Ectodermal cell (in vitro differentiated cells): ENCODE measurements at regions not wholly inside any gene's neighbourhood (a gene's known extent, or its start where the extent isn't known, plus 50 kb on each side); places are given as distances from the start of the nearest gene placed in this dataset.
A peak's percentile ranks its signal among the peaks of the same experiment; 100 is the strongest.

ENCODE experiments used
- H3K27ac ChIP-seq: 2 replicates; pipeline ENCODE4 v1.7.0; 2013; ENCODE audit warnings: mild to moderate bottlenecking, low read depth, low read length; ENCODE audit not compliant: insufficient read depth, poor library complexity, severe bottlenecking
- H3K27me3 ChIP-seq: 2 replicates; pipeline ENCODE4 v1.7.0; 2013; ENCODE audit warnings: mild to moderate bottlenecking, low read length; ENCODE audit not compliant: insufficient read depth, control insufficient read depth, poor library complexity, severe bottlenecking
- H3K36me3 ChIP-seq: one replicate; pipeline ENCODE4 v1.7.0; 2013; ENCODE audit warnings: low read length; ENCODE audit not compliant: control insufficient read depth, insufficient read depth
- H3K4me1 ChIP-seq: one replicate; pipeline ENCODE4 v1.7.0; 2013; ENCODE audit warnings: low read length; ENCODE audit not compliant: control insufficient read depth, insufficient read depth
- H3K4me3 ChIP-seq: 2 replicates; pipeline ENCODE4 v1.7.0; 2013; ENCODE audit warnings: low read depth, low read length, control low read depth; ENCODE audit not compliant: insufficient read depth
- H3K9me3 ChIP-seq: 2 replicates; pipeline ENCODE4 v1.7.0; 2013; ENCODE audit warnings: mild to moderate bottlenecking, low read length, moderate library complexity; ENCODE audit not compliant: control insufficient read depth
- WGBS, 2 experiments: methylation state at CpG; one replicate each; pipeline ENCODE4 v1.1.7; 2013; ENCODE audit warnings: missing lambda C conversion rate in 2 of 2; 5-methylcytosine and 5-hydroxymethylcytosine counted together

DNA sequence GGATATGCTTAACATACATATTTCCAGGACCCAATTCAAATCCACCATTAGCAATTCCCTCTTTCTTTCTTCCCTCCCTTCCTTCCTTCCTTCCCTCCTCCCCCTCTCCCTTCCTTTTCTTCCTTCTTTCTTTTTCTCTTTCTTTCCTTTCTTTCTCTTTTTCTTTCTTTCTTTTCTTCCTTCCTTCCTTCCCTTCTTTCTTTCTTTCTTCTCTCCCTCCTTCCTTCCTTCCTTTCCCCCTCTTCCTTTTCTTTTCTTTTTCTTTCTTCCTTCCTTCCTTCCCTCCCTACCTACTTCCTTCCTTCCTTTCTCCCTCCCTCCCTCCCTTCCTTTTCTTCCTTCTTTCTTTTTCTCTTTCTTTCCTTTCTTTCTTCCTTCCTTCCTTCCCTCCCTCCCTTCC is 332.0 kb downstream of the TMEM161B start:
- Histone ChIP-seq H3K27me3 (no peaks in the 10 kb centered on the region), H3K9me3 (no peaks in the 10 kb centered on the region), H3K4me3 (no peak overlapping the region)

GRCh38 chr5:87924436-87924835 is 344.2 kb downstream of the TMEM161B start:
- Histone ChIP-seq H3K27me3 (no peaks in the 10 kb centered on the region), H3K4me3 (no peak overlapping the region), H3K9me3 (no peaks in the 10 kb centered on the region), H3K27ac (no peak overlapping the region), H3K36me3 (no peaks in the 10 kb centered on the region), H3K4me1 (no peaks in the 10 kb centered on the region)
- 74 to 77% methylated on average over 7 of the region's 7 CpGs for WGBS, 2 experiments

More for the DNA sequence above, 332.0 kb downstream of the TMEM161B start:
- Histone ChIP-seq H3K36me3 (no peaks in the 10 kb centered on the region), H3K4me1 (no peaks in the 10 kb centered on the region), H3K27ac (no peak overlapping the region)

DNA sequence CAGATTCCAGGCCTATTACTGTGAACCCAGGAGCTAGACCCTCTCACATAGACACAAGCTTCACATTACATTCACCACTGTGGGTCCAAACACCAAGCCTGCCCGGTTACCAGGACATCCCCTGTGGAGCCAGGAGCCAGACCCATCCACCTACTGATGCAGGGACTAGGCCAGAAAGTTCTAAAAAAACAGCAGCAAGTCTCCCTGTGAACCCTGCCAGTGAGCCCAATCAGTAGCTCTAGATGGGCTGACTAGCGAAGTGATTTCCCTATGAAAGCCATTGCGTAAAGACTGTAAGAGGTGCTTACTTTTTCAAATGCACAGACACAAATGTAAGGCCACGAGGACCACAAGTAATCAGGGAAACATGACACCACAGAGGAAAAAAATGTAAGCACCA is 352.3 kb downstream of the TMEM161B start:
- H3K4me3 ChIP-seq, result no peak overlapping the region
- no peak overlapping the region for H3K27ac ChIP-seq
- 80 to 83% methylated on average over 4 of the region's 4 CpGs for WGBS, 2 experiments

GRCh38 chr5:87912419-87912818 is 356.2 kb downstream of the TMEM161B start:
- Histone ChIP-seq H3K9me3 (no peaks in the 10 kb centered on the region), H3K27ac (no peak overlapping the region), H3K27me3 (no peaks in the 10 kb centered on the region), H3K4me3 (no peak overlapping the region), H3K4me1 (no peaks in the 10 kb centered on the region), H3K36me3 (no peaks in the 10 kb centered on the region)
- WGBS, 2 experiments, result 90 to 91% methylated on average over 1 of the region's 1 CpG

More for the DNA sequence above, 352.3 kb downstream of the TMEM161B start:
- Histone ChIP-seq H3K9me3 (no peaks in the 10 kb centered on the region), H3K4me1 (no peaks in the 10 kb centered on the region), H3K36me3 (no peaks in the 10 kb centered on the region), H3K27me3 (no peaks in the 10 kb centered on the region)

DNA sequence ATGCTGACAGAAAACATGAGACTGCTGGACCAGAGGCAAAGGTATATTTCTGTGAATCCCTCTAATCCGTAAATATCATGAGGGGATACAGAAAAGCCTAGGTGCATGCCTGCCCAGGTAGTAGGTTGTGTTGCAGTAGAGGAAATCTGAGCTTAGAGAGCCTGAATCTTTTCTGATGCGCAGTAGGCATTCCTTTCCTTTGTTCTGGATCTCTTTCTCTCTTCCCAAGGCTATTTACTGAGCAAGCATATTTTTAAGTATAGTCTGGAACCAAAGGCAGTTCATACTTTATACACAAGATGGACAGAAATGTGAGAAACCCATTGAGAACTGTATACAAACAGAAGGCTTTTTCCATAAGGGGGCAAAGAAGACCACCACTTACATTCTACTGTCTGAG is 359.3 kb downstream of the TMEM161B start:
- Histone ChIP-seq H3K36me3 (no peaks in the 10 kb centered on the region), H3K27ac (no peak overlapping the region), H3K4me1 (no peaks in the 10 kb centered on the region), H3K27me3 (no peaks in the 10 kb centered on the region), H3K9me3 (no peaks in the 10 kb centered on the region), H3K4me3 (no peak overlapping the region)
- 70 to 84% methylated on average over 1 to 2 of the region's 2 CpGs for WGBS, 2 experiments

GRCh38 chr5:87906962-87907361 is 361.7 kb downstream of the TMEM161B start:
- Histone ChIP-seq H3K4me3 (no peak overlapping the region), H3K9me3 (no peaks in the 10 kb centered on the region), H3K27ac (no peak overlapping the region), H3K27me3 (no peaks in the 10 kb centered on the region), H3K36me3 (no peaks in the 10 kb centered on the region), H3K4me1 (no peaks in the 10 kb centered on the region)

- Histone ChIP-seq H3K4me3 (no peak overlapping the region), H3K27ac (no peak overlapping the region), H3K4me1 (peaks cover 15% of the 10 kb centered on the region), H3K36me3 (no peaks in the 10 kb centered on the region), H3K9me3 (no peaks in the 10 kb centered on the region), H3K27me3 (no peaks in the 10 kb centered on the region)
- 93 to 96% methylated on average over 2 of the region's 2 CpGs for WGBS, 2 experiments
These were observed 368.2 kb downstream of the TMEM161B start for GRCh38 chr5:87900419-87900818.

DNA sequence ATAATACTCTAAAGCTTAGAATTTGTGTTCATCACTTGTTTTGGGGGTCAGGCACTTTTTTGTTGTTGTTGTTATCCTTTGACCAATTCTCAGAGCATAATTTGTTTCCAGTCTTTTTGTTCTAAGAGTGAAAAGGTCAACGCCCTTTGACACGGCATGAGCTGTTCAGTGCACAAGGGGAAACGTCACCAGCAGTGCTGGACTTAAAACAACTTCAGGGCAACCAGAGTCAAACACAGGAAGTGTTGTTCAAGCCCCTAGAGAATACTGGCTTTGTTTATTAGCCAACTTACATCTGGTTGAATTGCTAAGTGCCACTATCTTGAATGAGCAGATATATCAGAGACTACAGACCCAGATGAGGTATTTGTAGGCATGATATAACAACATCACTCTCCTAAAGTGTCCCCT is 368.9 kb downstream of the TMEM161B start:
- H3K27ac ChIP-seq, result peak overlapping the region; percentile 87
- H3K9me3 ChIP-seq, result no peaks in the 10 kb centered on the region
- H3K4me3 ChIP-seq, result no peak overlapping the region
- peaks cover 15% of the 10 kb centered on the region for H3K4me1 ChIP-seq
- H3K36me3 ChIP-seq, result no peaks in the 10 kb centered on the region
- WGBS, 2 experiments, result 25 to 33% methylated on average over 3 of the region's 3 CpGs
- H3K27me3 ChIP-seq, result no peaks in the 10 kb centered on the region

DNA sequence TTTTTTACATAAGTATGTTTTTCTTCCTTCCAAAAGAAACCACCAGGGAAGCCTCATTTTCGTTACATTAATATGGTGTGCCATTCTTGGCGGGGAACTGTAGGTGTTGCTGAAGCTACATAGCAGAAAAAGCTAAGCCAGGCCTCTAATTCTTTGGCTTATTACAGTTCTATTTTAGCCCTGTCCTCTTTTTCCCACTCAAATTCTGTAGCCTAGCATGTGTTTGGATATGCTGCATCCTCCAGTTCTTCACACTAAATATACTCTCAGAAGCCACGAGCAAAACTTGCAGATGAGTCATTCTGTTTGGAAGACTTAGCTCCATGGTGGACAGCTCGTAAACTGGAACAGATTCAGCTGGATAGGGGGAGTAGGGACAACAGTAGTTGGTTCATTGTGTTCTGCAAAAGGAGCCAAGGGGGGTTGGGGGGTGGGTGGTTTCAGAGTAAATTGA is 369.4 kb downstream of the TMEM161B start:
- WGBS, 2 experiments, result 56 to 60% methylated on average over 4 of the region's 4 CpGs

GRCh38 chr5:87898574-87898973 is 370.1 kb downstream of the TMEM161B start:
- Histone ChIP-seq H3K36me3 (no peaks in the 10 kb centered on the region), H3K4me1 (peaks cover 15% of the 10 kb centered on the region), H3K27ac (peak overlapping the region; percentile 87), H3K9me3 (no peaks in the 10 kb centered on the region), H3K4me3 (no peak overlapping the region), H3K27me3 (no peaks in the 10 kb centered on the region)
- 73 to 77% methylated on average over 5 to 6 of the region's 6 CpGs for whole genome bisulfite sequencing, 2 experiments

More for the DNA sequence above, 369.4 kb downstream of the TMEM161B start:
- Histone ChIP-seq H3K36me3 (no peaks in the 10 kb centered on the region), H3K27ac (peak overlapping the region; percentile 87), H3K4me1 (peaks cover 15% of the 10 kb centered on the region), H3K4me3 (no peak overlapping the region), H3K27me3 (no peaks in the 10 kb centered on the region), H3K9me3 (no peaks in the 10 kb centered on the region)

DNA sequence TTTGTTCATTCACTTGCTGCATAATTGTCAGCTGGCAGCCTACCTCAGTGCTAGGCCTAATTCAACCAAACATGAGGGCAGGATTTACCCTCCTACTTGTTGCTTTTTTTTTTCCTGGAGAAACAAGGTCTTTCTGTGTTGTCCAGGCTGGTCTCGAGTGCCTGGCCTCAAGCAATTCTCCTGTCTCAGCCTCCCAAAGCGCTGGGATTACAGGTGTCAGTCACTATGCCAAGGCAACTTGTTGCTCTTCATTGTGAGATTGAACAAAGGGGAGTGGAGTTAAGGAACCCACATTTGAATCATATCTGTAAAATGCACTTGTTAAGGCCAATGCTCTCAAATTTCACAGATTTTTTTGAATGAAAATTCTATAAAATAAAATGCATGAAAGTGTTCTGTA is 380.5 kb downstream of the TMEM161B start:
- no peak overlapping the region for H3K27ac ChIP-seq
- H3K27me3 ChIP-seq, result no peaks in the 10 kb centered on the region
- 84 to 88% methylated on average over 2 of the region's 2 CpGs for WGBS, 2 experiments
- no peaks in the 10 kb centered on the region for H3K9me3 ChIP-seq
- no peak overlapping the region for H3K4me3 ChIP-seq
- no peaks in the 10 kb centered on the region for H3K36me3 ChIP-seq
- H3K4me1 ChIP-seq, result peaks cover 5% of the 10 kb centered on the region
